Ishikawa (cell line): ENCODE measurements at regions not wholly inside any gene's neighbourhood (a gene's known extent, or its start where the extent isn't known, plus 50 kb on each side); places are given as distances from the start of the nearest gene placed in this dataset.
A peak's percentile ranks its signal among the peaks of the same experiment; 100 is the strongest.

Experiments
- CEBPB ChIP-seq: IDR thresholded peaks from 2 replicates; pipeline ENCODE4 v1.6.1; 2012
- CREB1 ChIP-seq: IDR thresholded peaks from 2 replicates; pipeline ENCODE4 v1.6.1; 2012; ENCODE audit warnings: low read depth
- EGR1 ChIP-seq: IDR thresholded peaks from 2 replicates; pipeline ENCODE4 v1.6.1; 2012
- EP300 ChIP-seq: IDR thresholded peaks from 2 replicates; pipeline ENCODE4 v1.6.1; 2012; ENCODE audit warnings: borderline replicate concordance
- FOXM1 ChIP-seq: IDR thresholded peaks from 2 replicates; pipeline ENCODE4 v1.6.1; 2012; ENCODE audit warnings: low read depth, borderline replicate concordance
- NFIC ChIP-seq: IDR thresholded peaks from 2 replicates; pipeline ENCODE4 v1.6.1; 2012
- RAD21 ChIP-seq: IDR thresholded peaks from 2 replicates; pipeline ENCODE4 v1.6.1; 2012; ENCODE audit warnings: low read depth
- TAF1 ChIP-seq: IDR thresholded peaks from 2 replicates; pipeline ENCODE4 v1.6.1; 2012; ENCODE audit warnings: low read depth, mild to moderate bottlenecking
- TCF12 ChIP-seq: IDR thresholded peaks from 2 replicates; pipeline ENCODE4 v1.6.1; 2012; ENCODE audit warnings: low read depth
- TEAD4 ChIP-seq: IDR thresholded peaks from 2 replicates; pipeline ENCODE4 v1.6.1; 2012
- YY1 ChIP-seq: IDR thresholded peaks from 2 replicates; pipeline ENCODE4 v1.6.1; 2012; ENCODE audit warnings: low read depth
- ZBTB7A ChIP-seq: IDR thresholded peaks from 2 replicates; pipeline ENCODE4 v1.6.1; 2012; ENCODE audit warnings: low read depth
- TF ChIP-seq, protein P1 (sequence below): IDR thresholded peaks from 2 replicates; pipeline ENCODE4 v1.6.1; 2012
- TF ChIP-seq, protein P2 (sequence below): IDR thresholded peaks from 2 replicates; pipeline ENCODE4 v1.6.1; 2012
- TF ChIP-seq, protein P3 (sequence below): IDR thresholded peaks from 2 replicates; pipeline ENCODE4 v1.6.1; 2012; ENCODE audit warnings: low read depth, mild to moderate bottlenecking

DNA sequence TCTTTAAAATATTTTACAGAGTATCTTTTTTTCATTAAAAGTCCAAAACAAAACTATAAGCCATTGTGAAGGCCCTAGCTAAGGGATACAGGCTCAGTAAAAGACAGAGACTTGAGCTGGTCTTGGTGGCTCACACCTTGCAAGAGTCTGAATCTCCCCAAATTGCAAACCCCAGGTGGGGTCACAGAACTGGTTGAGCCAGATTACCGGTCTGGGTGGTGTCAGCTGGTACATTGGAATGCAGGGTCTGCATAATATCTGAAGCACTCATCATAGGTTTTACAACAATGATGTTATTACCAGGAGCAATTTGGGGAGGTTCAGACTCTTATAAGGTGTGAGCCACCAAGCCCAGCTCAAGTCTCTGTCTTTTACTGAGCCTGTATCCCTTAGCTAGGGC, 201.2 kb upstream of the ARPP21 start:
- no peak for TF ChIP-seq TCF12
- TF ChIP-seq TEAD4 = 0 out of 2 replicates have a peak, but pooled peaks have one; percentile 10

DNA sequence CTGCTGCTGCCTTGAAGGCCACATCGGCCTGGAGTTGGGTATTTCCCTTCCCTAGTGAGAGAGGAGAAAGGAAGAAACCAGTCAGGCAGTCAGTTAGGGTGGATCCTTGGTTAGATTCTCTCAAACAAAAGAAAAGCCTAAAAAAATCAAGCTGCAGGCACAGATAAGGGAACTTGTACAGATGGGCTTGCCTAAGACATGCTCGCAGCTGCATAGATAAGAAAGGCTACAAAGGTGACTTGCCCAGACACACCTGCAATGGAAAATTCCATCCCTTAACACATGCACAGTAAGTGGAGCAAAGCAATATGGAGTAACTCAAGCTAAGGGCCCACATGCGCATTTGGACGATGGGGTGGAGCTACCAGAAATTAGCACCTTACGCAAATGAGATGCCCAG, 199.7 kb upstream of the ARPP21 start:
- TF ChIP-seq EP300 = no peak

DNA sequence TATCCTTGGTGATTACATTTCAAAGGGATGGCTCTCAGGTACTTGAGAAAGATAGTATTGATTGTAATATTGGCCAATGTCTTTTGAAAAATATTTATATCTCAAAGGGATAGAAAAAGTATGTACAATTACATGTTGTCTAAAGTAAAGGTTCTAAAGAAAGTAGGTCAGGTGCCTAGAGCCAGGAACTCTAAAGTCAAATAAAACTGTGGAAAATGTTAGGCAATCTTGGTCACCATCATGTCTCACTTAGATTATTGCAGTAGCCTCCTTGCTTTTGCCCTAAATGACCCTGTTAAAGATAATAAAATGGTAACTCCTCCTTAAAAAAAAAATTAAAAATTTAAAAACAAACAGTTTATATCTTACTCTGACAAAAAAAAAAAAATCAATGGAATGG, 198.5 kb upstream of the ARPP21 start:
- TF ChIP-seq, protein P1, sequence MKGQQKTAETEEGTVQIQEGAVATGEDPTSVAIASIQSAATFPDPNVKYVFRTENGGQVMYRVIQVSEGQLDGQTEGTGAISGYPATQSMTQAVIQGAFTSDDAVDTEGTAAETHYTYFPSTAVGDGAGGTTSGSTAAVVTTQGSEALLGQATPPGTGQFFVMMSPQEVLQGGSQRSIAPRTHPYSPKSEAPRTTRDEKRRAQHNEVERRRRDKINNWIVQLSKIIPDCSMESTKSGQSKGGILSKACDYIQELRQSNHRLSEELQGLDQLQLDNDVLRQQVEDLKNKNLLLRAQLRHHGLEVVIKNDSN = no peak
- TF ChIP-seq FOXM1 = no peak
- TF ChIP-seq, protein P2, sequence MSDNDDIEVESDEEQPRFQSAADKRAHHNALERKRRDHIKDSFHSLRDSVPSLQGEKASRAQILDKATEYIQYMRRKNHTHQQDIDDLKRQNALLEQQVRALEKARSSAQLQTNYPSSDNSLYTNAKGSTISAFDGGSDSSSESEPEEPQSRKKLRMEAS = no peak
- no peak for TF ChIP-seq TAF1
- no peak for TF ChIP-seq YY1
- no peak for TF ChIP-seq TEAD4
- no peak for TF ChIP-seq CEBPB
- TF ChIP-seq NFIC = no peak
- no peak for TF ChIP-seq EGR1
- TF ChIP-seq ZBTB7A = no peak
- TF ChIP-seq, protein P3, sequence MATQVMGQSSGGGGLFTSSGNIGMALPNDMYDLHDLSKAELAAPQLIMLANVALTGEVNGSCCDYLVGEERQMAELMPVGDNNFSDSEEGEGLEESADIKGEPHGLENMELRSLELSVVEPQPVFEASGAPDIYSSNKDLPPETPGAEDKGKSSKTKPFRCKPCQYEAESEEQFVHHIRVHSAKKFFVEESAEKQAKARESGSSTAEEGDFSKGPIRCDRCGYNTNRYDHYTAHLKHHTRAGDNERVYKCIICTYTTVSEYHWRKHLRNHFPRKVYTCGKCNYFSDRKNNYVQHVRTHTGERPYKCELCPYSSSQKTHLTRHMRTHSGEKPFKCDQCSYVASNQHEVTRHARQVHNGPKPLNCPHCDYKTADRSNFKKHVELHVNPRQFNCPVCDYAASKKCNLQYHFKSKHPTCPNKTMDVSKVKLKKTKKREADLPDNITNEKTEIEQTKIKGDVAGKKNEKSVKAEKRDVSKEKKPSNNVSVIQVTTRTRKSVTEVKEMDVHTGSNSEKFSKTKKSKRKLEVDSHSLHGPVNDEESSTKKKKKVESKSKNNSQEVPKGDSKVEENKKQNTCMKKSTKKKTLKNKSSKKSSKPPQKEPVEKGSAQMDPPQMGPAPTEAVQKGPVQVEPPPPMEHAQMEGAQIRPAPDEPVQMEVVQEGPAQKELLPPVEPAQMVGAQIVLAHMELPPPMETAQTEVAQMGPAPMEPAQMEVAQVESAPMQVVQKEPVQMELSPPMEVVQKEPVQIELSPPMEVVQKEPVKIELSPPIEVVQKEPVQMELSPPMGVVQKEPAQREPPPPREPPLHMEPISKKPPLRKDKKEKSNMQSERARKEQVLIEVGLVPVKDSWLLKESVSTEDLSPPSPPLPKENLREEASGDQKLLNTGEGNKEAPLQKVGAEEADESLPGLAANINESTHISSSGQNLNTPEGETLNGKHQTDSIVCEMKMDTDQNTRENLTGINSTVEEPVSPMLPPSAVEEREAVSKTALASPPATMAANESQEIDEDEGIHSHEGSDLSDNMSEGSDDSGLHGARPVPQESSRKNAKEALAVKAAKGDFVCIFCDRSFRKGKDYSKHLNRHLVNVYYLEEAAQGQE = no peak

DNA sequence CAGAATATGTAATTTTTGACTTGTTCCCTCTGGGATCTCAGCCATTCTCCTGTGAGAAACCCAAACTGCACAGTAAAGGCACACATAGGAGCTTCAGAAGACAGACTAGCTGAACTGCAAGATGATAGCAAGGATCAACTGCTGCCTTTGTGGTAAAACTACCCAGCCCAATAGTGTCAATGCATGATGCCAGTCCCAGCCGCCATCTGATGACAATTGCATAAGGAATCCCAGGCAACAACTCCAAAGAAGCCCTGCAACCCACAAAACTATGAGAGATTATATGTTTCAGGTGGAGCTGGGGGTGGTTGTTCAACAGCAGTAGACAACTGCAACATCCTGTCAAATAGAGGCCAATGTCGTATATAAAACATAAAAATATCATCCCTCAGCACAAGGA, 192.4 kb upstream of the ARPP21 start:
- TF ChIP-seq NFIC (no peak), RAD21 (no peak), TEAD4 (no peak), YY1 (no peak)
- TF ChIP-seq, protein P2 = no peak
- TF ChIP-seq, protein P1 = no peak

DNA sequence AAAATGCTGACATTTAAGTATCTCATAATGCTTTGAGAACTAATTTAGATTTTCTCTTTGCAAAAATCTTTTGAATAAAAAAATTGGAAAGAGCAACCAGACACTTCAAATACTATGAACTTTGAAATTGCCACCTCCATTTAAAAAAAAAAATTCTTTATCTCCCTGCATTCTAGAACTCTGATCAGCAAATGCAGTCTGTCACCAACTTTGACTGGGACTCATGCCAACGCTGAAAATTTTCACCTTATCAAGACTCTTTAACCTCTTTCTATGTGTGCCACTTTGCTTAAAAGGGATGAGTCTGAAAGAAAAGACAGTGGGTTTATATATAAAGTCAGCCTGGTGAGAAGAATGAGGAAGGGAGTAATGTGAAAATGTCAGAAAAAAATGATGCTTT, 191.2 kb upstream of the ARPP21 start:
- no peak for TF ChIP-seq CREB1
- TF ChIP-seq TCF12 = no peak
- no peak for TF ChIP-seq EGR1
- TF ChIP-seq, protein P2 = no peak
- no peak for TF ChIP-seq TAF1

DNA sequence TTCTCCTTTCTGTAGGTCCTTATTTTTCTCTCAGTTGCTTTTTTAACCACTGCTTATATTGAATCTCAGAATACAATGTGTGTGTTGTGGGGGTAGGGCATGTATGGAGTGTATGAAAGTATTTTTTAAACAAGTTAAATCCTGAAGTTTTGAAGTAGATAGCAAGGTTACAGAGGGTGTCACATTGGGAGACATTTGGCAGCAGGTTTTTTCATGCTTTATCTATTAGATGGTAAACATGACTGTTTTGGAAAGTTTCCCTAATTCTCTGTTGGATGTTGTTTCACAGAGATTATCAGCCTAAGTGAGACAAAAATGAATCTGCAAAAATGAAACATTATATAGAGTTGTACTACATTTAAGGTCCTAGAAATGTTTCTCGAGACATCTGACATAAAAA, 190.6 kb upstream of the ARPP21 start:
- no peak for TF ChIP-seq CREB1
- TF ChIP-seq CEBPB = no peak
- no peak for TF ChIP-seq RAD21
- TF ChIP-seq, protein P2 = no peak
- TF ChIP-seq NFIC = no peak
- TF ChIP-seq, protein P1 = no peak
- no peak for TF ChIP-seq TEAD4
- no peak for TF ChIP-seq TCF12
- TF ChIP-seq FOXM1 = no peak
- TF ChIP-seq, protein P3 = no peak
- TF ChIP-seq YY1 = no peak
- no peak for TF ChIP-seq TAF1
- no peak for TF ChIP-seq EGR1
- no peak for TF ChIP-seq EP300
- TF ChIP-seq ZBTB7A = no peak

DNA sequence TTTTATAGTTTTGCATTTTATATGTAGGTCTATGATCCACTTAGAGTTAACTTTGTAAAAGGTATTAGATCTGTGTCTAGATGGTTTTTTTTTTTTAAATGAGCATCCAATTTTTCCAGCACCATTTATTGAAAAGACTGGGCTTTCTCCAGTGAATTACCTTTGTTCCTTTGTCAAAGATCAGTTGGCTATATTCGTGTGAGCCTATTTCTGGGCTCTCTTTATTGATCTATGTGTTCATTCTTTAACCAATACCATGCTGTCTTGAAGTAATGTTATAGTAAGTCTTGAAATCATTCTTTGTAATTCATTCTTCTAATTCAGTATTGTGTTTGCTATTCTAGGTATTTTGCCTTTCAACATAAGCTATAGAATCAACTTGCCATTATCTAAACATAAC, 165.4 kb upstream of the ARPP21 start:
- TF ChIP-seq, protein P3 = no peak
- no peak for TF ChIP-seq CREB1
